ENCODE measurements at regions not wholly inside any gene's neighbourhood (a gene's known extent, or its start where the extent isn't known, plus 50 kb on each side); places are given as distances from the start of the nearest gene placed in this dataset.

DNA sequence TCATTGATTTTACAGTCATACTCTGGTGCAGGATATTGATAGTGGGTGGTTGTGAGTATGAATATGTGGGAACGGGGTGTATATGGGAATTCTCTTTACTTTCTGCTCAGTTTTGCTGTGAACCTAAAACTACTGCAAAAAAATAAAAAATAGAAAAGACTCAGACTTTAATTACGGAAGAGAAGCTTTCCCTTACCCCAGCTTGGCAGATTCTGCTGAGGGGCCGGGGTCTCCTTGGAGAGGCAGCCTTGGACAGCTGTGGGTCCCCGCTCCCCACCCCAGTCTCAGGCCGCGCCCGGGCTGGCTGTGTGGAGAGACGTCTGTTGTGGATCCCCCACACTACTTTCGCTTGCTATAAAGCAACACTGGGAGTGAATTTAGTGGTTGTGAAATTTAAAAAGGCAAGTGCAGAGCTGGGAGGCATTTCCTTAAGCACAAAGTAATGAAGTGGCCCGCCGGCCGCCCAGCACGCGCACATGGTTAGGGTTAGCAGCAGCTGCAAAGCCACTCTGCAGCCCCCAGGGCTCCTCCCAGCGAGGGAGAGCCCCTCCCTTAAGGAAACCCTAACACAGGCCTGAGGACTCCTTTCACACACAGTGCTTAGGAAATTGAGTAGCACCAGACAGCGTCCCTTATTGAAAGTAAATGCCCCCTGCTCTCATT lies 102.4 kb downstream of the DDX1 start:
- H2BK15ac ChIP-seq (ENCODE audit: low read length): no peak overlapping the region
- no peak overlapping the region for H3K4me2 ChIP-seq (ENCODE audit: insufficient read depth in 1 of 2, low read depth in 2 of 2, low read length in 2 of 2)
- H3K14ac ChIP-seq (ENCODE audit: insufficient read length): no peak overlapping the region
- no peak overlapping the region for H3K9ac ChIP-seq (replicated peaks in 1 of 4; ENCODE audit: extremely low read depth in 1 of 4, low read depth in 3 of 4, low read length in 3 of 4)
- no peak overlapping the region for H2AK5ac ChIP-seq (ENCODE audit: low read depth, low read length)
- no peak for DNase-seq (ENCODE audit: low read depth in 1 of 2, low spot score in 2 of 2)
- no peak overlapping the region for H2BK20ac ChIP-seq (ENCODE audit: low read length)
- ChIA-PET CTCF (ENCODE audit: partially characterized antibody) (interaction anchor here (0.6 to 1.2 kb wide), 5 partner anchors 23 to 239 kb away, joined by 3 to 4 read pairs (median 3); no protein-coding TSS in a partner anchor), POLR2A (ENCODE audit: partially characterized antibody) (interaction anchor here (0.7 kb wide), 1 partner anchor 912 kb away, joined by 3 read pairs; no protein-coding TSS in a partner anchor)
- H3K27me3 ChIP-seq (replicated peaks in 1 of 4; ENCODE audit: control insufficient read depth in 3 of 4, extremely low read depth in 1 of 4, insufficient read depth in 3 of 4, low read length in 3 of 4): no peaks in the 10 kb centered on the region
- H3K18ac ChIP-seq (ENCODE audit: extremely low read depth, low read length): no peak overlapping the region
- H2BK5ac ChIP-seq (ENCODE audit: low read depth, low read length): no peak overlapping the region
- 87% methylated on average over 16 of the region's 16 CpGs; no CpG with 5 or more reads in 1 of the 2 experiments for WGBS, 2 experiments (ENCODE audit: extremely low coverage in 1 of 2, insufficient coverage in 1 of 2, insufficient read length in 1 of 2, insufficient replicate concordance in 2 of 2, low coverage in 1 of 2, low lambda C conversion rate in 2 of 2, missing lambda C conversion rate in 1 of 2)
- no peak for FAIRE-seq
- no peak overlapping the region for H2BK12ac ChIP-seq (ENCODE audit: low read depth, low read length)
- H3K23me2 ChIP-seq (ENCODE audit: low read depth, low read length): no peaks in the 10 kb centered on the region; the same call in 1 of the 2 replicates
- no peak overlapping the region for H3K4me3 ChIP-seq (ENCODE audit: extremely low read depth in 1 of 4, insufficient read depth in 2 of 4, low read depth in 3 of 4, low read length in 4 of 4)
- H3K23ac ChIP-seq (ENCODE audit: insufficient read length): no peak overlapping the region
- H2AFZ ChIP-seq (ENCODE audit: low read length): no peak overlapping the region
- H3K27ac ChIP-seq (ENCODE audit: low read depth, low read length): no peak overlapping the region
- H4K8ac ChIP-seq (ENCODE audit: extremely low read depth, insufficient read depth, low read length): no peak overlapping the region
- no peak overlapping the region for H3K56ac ChIP-seq (replicated peaks; ENCODE audit: insufficient read length, low read depth, low read length)
- no peak overlapping the region for H4K5ac ChIP-seq (ENCODE audit: insufficient read length, low read depth, low read length)
- H3K79me1 ChIP-seq (ENCODE audit: low read depth, low read length): no peaks in the 10 kb centered on the region
- H4K91ac ChIP-seq (replicated peaks; ENCODE audit: insufficient read length, low read length): no peak overlapping the region
- no peaks in the 10 kb centered on the region for H3K79me2 ChIP-seq (ENCODE audit: control insufficient read depth in 1 of 2, insufficient read depth in 2 of 2, low read length in 2 of 2)
- no peaks in the 10 kb centered on the region; a peak in 1 of 7 replicates for H3K4me1 ChIP-seq (replicated peaks in 1 of 4; ENCODE audit: control insufficient read depth in 3 of 4, insufficient read depth in 4 of 4, low read length in 3 of 4)
- H3K36me3 ChIP-seq (ENCODE audit: control insufficient read depth in 2 of 4, insufficient read depth in 4 of 4, low read length in 3 of 4): no peaks in the 10 kb centered on the region
- H4K20me1 ChIP-seq (replicated peaks in 1 of 2; ENCODE audit: control insufficient read depth in 1 of 2, insufficient read depth in 2 of 2, low read length in 2 of 2): no peaks in the 10 kb centered on the region
- H3K4ac ChIP-seq (replicated peaks; ENCODE audit: insufficient read length, low read depth, low read length): no peak overlapping the region
- H3K9me3 ChIP-seq (ENCODE audit: insufficient read depth in 2 of 2, low read depth in 1 of 2, low read length in 1 of 2): no peaks in the 10 kb centered on the region
- no peak overlapping the region for H2BK120ac ChIP-seq (replicated peaks; ENCODE audit: low read depth, low read length)
- TF ChIP-seq, protein P1, sequence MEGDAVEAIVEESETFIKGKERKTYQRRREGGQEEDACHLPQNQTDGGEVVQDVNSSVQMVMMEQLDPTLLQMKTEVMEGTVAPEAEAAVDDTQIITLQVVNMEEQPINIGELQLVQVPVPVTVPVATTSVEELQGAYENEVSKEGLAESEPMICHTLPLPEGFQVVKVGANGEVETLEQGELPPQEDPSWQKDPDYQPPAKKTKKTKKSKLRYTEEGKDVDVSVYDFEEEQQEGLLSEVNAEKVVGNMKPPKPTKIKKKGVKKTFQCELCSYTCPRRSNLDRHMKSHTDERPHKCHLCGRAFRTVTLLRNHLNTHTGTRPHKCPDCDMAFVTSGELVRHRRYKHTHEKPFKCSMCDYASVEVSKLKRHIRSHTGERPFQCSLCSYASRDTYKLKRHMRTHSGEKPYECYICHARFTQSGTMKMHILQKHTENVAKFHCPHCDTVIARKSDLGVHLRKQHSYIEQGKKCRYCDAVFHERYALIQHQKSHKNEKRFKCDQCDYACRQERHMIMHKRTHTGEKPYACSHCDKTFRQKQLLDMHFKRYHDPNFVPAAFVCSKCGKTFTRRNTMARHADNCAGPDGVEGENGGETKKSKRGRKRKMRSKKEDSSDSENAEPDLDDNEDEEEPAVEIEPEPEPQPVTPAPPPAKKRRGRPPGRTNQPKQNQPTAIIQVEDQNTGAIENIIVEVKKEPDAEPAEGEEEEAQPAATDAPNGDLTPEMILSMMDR (IDR thresholded peaks at IDR 0.05; ENCODE audit: control extremely low read depth in 1 of 3, insufficient read depth in 1 of 3, low read depth in 1 of 3, low read length in 3 of 3): no peak
- TF ChIP-seq GTF2F1 (IDR thresholded peaks at IDR 0.05; ENCODE audit: borderline replicate concordance, low read depth, low read length): no peak
- no peak for TF ChIP-seq KDM5A (IDR thresholded peaks at IDR 0.05; ENCODE audit: low read length)
- TF ChIP-seq CHD2 (IDR thresholded peaks at IDR 0.05; ENCODE audit: low read length): no peak
- TF ChIP-seq JUND (IDR thresholded peaks at IDR 0.05; ENCODE audit: low read length): no peak
- no peak for TF ChIP-seq EZH2 (IDR thresholded peaks at IDR 0.05; ENCODE audit: low read depth, low read length, severe bottlenecking)
- no peak for TF ChIP-seq POU5F1 (IDR thresholded peaks at IDR 0.05; ENCODE audit: low read depth, low read length)
- no peak for TF ChIP-seq SP4 (IDR thresholded peaks at IDR 0.05; ENCODE audit: low read length)
- TF ChIP-seq KDM1A (IDR thresholded peaks at IDR 0.05; ENCODE audit: borderline replicate concordance, low read length): no peak
- no peak for TF ChIP-seq CBX5 (IDR thresholded peaks at IDR 0.05; ENCODE audit: low read depth, low read length)
- TF ChIP-seq BACH1 (IDR thresholded peaks at IDR 0.05; ENCODE audit: low read length): no peak
- no peak for TF ChIP-seq TEAD4 (IDR thresholded peaks at IDR 0.05; ENCODE audit: low read depth, low read length)
